Astrocyte (in vitro differentiated cells and primary cell): ENCODE measurements at regions not wholly inside any gene's neighbourhood (a gene's known extent, or its start where the extent isn't known, plus 50 kb on each side); places are given as distances from the start of the nearest gene placed in this dataset.

Experiments used
- DNase-seq: peaks from one replicate; pipeline ENCODE4 v3.0.0-alpha.2; 2010; ENCODE audit warnings: low read depth
- FAIRE-seq: peaks from 2 replicates; lab custom pipeline; 2011; peaks lifted over from hg19 to GRCh38; lab: Jason Lieb, UNC
- H2AFZ ChIP-seq: 2 replicates; pipeline ENCODE4 v1.6.0; 2012; ENCODE audit warnings: low read depth, low read length, inconsistent platforms
- H3K27ac ChIP-seq: 2 replicates; pipeline ENCODE4 v1.5.1; 2011; ENCODE audit warnings: low read depth, low read length, inconsistent platforms
- H3K27me3 ChIP-seq: 2 replicates; pipeline ENCODE4 v1.6.0; 2011; ENCODE audit warnings: low read length, inconsistent platforms; ENCODE audit not compliant: insufficient read depth
- H3K36me3 ChIP-seq: 2 replicates; pipeline ENCODE4 v1.5.1; 2011; ENCODE audit warnings: low read length, inconsistent platforms; ENCODE audit not compliant: insufficient read depth
- H3K4me1 ChIP-seq: 2 replicates; pipeline ENCODE4 v1.5.1; 2011; ENCODE audit warnings: low read length, inconsistent platforms; ENCODE audit not compliant: insufficient read depth
- H3K4me2 ChIP-seq: 2 replicates; pipeline ENCODE4 v1.6.0; 2012; ENCODE audit warnings: low read length, inconsistent platforms
- H3K4me3 ChIP-seq: 2 replicates; pipeline ENCODE4 v1.5.1; 2011; ENCODE audit warnings: low read depth, mild to moderate bottlenecking, low read length, inconsistent platforms; ENCODE audit not compliant: insufficient read depth
- H3K79me2 ChIP-seq: 2 replicates; pipeline ENCODE4 v1.6.0; 2012; ENCODE audit warnings: mild to moderate bottlenecking, low read length, inconsistent platforms; ENCODE audit not compliant: insufficient read depth
- H3K9ac ChIP-seq: 2 replicates; pipeline ENCODE4 v1.6.0; 2012; ENCODE audit warnings: mild to moderate bottlenecking, low read length, inconsistent platforms
- H3K9me3 ChIP-seq: 2 replicates; pipeline ENCODE4 v1.5.1; 2012; ENCODE audit warnings: low read depth, mild to moderate bottlenecking, low read length, inconsistent platforms; ENCODE audit not compliant: insufficient read depth
- H4K20me1 ChIP-seq: 2 replicates; pipeline ENCODE4 v1.6.0; 2012; ENCODE audit warnings: low read length, inconsistent platforms; ENCODE audit not compliant: insufficient read depth
- H3K27ac Mint-ChIP-seq: one replicate; pipeline ENCODE4 v1.8.0; 2021; ENCODE audit warnings: mild to moderate bottlenecking, mixed read lengths; ENCODE audit not compliant: unreplicated experiment
- H3K27me3 Mint-ChIP-seq: one replicate; pipeline ENCODE4 v1.8.0; 2021; ENCODE audit warnings: low read depth, mixed read lengths; ENCODE audit not compliant: unreplicated experiment
- H3K36me3 Mint-ChIP-seq: one replicate; pipeline ENCODE4 v1.8.0; 2021; ENCODE audit warnings: low read depth, mixed read lengths; ENCODE audit not compliant: unreplicated experiment
- H3K4me1 Mint-ChIP-seq: one replicate; pipeline ENCODE4 v1.8.0; 2021; ENCODE audit warnings: low read depth, mixed read lengths; ENCODE audit not compliant: unreplicated experiment
- H3K4me3 Mint-ChIP-seq: one replicate; pipeline ENCODE4 v1.8.0; 2021; ENCODE audit warnings: mild to moderate bottlenecking, moderate library complexity, mixed read lengths; ENCODE audit not compliant: unreplicated experiment
- H3K9me3 Mint-ChIP-seq: one replicate; pipeline ENCODE4 v1.8.0; 2021; ENCODE audit warnings: mild to moderate bottlenecking, mixed read lengths; ENCODE audit not compliant: unreplicated experiment
- CTCF ChIP-seq: IDR thresholded peaks from 2 replicates; pipeline ENCODE4 v1.5.1; 2011; ENCODE audit warnings: low read depth, mild to moderate bottlenecking, inconsistent platforms, low read length, moderate library complexity; ENCODE audit not compliant: insufficient read depth
- EZH2 ChIP-seq: IDR thresholded peaks from 2 replicates; pipeline ENCODE4 v1.6.1; 2012; ENCODE audit warnings: mild to moderate bottlenecking, low read length, inconsistent platforms; ENCODE audit not compliant: insufficient read depth

GRCh38 chr9:105912157-105912862 is 218.0 kb downstream of the TMEM38B start:
- Histone ChIP-seq H3K27me3 (no peaks in the 10 kb centered on the region), H3K9ac (no peak overlapping the region), H3K4me2 (no peak overlapping the region), H4K20me1 (no peaks in the 10 kb centered on the region), H3K9me3 (no peaks in the 10 kb centered on the region), H2AFZ (no peak overlapping the region), H3K4me3 (no peak overlapping the region), H3K4me1 (peaks cover 9% of the 10 kb centered on the region), H3K27ac (no peak overlapping the region), H3K36me3 (no peaks in the 10 kb centered on the region), H3K79me2 (no peaks in the 10 kb centered on the region)
- no peaks in the 10 kb centered on the region for H3K27me3 Mint-ChIP-seq
- no peak overlapping the region for H3K4me3 Mint-ChIP-seq
- no peaks in the 10 kb centered on the region for H3K36me3 Mint-ChIP-seq
- DNase-seq (no peak), FAIRE-seq (no peak)
- H3K27ac Mint-ChIP-seq: no peak overlapping the region
- H3K4me1 Mint-ChIP-seq: peaks cover 32% of the 10 kb centered on the region
- peaks cover 3% of the 10 kb centered on the region for H3K9me3 Mint-ChIP-seq
- no peak for TF ChIP-seq EZH2
- TF ChIP-seq CTCF: no peak

DNA sequence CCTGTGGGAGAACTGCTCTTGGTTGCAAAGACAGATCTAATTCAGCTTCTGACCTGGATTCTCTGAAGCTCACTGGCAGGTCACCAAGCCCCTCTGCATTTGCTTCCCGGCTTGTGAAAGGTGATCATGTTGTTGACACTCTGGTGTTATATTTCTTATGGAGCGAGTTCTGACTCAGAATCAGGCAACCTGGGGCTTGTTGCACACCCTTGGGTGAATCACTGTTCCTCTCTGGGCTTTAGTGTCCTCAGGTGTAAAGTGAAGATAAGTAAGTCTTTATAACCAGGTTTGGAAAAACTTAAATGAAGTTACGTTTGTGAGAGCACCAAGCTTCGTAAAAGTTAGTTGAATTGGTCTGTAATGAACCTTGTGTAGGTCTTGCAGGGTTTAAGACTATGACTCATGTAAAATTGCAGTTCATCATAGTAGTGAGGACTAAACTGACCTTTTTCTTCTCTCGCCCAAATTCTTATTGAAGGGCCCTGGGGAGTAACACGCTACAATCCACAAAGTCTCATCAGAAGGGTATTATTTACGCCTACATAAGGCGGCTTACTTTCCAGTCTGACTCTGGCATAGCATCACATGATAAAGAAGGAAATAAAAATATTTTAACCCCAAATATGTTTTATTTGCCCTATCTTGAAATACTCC is 218.6 kb downstream of the TMEM38B start:
- Histone ChIP-seq H3K27ac (no peak overlapping the region), H3K9me3 (no peaks in the 10 kb centered on the region), H3K4me2 (no peak overlapping the region), H3K4me3 (no peak overlapping the region), H3K27me3 (no peaks in the 10 kb centered on the region), H3K36me3 (no peaks in the 10 kb centered on the region), H3K79me2 (no peaks in the 10 kb centered on the region), H3K4me1 (peaks cover 9% of the 10 kb centered on the region), H3K9ac (no peak overlapping the region), H2AFZ (no peak overlapping the region), H4K20me1 (no peaks in the 10 kb centered on the region)
- TF ChIP-seq CTCF (no peak), EZH2 (no peak)
- no peak for DNase-seq
- H3K4me3 Mint-ChIP-seq: no peak overlapping the region
- H3K4me1 Mint-ChIP-seq: peaks cover 29% of the 10 kb centered on the region
- no peak overlapping the region for H3K27ac Mint-ChIP-seq
- no peaks in the 10 kb centered on the region for H3K36me3 Mint-ChIP-seq
- FAIRE-seq: no peak
- H3K9me3 Mint-ChIP-seq: peaks cover 3% of the 10 kb centered on the region
- no peaks in the 10 kb centered on the region for H3K27me3 Mint-ChIP-seq
